HG03159 (cell line): ENCODE measurements at regions not wholly inside any gene's neighbourhood (a gene's known extent, or its start where the extent isn't known, plus 50 kb on each side); places are given as distances from the start of the nearest gene placed in this dataset.

ENCODE experiments used
- ATAC-seq: cut with Tn5 transposase; IDR thresholded peaks from one replicate; pipeline ENCODE4 v1.9.1; 2021; ENCODE audit warnings: mild to moderate bottlenecking, moderate library complexity; ENCODE audit not compliant: unreplicated experiment

- no peak for ATAC-seq
Measured at GRCh38 chr7:41148521-41148951, 554.4 kb downstream of the INHBA start.

DNA sequence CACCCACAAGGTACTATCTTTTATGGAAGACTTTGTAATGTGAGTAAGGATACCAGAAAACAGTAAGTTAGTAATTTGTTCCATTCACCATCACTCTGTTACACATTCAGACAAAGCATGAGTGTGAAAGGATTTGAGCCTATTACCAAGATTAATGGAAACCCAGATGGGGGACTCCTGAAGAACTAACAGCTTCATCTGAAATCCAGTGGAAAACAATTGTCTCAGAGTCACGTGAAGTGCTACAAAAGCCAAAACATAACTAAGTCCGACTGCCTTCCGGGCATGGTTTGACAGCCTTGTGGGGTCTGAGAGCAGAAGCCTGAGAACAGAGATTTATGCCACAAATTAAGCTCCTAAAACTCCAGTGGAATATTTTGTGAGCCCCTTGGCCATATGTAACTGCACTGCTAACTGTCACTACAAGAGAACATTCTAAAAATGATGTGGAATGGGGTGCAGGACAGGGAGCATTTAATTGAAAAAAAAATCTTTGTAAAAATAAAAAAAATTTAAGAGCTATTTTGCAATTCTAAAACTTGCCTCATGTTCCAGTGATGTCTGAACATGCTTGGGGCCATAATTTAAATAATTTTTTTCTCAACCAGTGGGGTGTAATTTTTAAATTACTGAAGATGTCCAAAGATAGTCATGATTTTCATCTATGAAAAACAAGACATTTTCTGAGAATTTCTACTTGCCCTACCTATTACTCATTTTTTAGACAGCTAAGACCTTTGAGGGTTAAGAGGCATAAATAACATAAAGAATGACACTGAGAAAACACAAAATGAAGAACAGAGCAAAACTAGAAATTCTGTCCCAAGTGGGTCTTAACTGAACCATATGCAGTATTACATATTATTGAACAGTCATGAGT, 555.0 kb downstream of the INHBA start:
- ATAC-seq = no peak

GRCh38 chr7:41146429-41146828, 556.5 kb downstream of the INHBA start:
- no peak for ATAC-seq

- no peak for ATAC-seq
Measured at GRCh38 chr7:41145656-41146055, 557.2 kb downstream of the INHBA start.

DNA sequence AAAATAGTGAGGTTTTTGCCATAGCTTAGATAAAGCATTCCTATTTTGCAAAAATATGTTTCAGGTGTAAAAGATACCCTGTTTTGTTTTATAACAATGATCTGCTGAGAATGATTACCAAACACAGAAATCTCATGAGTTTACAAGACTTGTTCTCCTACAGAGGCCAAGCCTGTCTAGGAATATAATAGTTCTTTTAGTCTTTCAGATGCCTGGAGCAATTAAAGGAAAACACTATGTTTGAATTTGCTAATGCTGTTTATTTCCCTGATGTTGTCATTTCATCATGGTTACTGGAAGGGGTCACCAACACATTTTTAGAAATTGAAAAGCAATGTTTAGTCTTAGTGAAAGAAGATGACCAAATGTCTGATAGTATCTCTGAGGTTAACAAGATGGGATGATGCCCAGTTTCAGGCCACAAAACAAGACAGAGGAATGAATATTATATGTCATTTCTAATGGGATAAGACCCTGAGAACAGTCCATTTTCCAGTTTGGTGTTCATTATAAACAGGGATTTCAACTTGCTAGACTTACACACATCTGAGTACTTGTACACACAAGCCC, 559.9 kb downstream of the INHBA start:
- ATAC-seq = no peak

DNA sequence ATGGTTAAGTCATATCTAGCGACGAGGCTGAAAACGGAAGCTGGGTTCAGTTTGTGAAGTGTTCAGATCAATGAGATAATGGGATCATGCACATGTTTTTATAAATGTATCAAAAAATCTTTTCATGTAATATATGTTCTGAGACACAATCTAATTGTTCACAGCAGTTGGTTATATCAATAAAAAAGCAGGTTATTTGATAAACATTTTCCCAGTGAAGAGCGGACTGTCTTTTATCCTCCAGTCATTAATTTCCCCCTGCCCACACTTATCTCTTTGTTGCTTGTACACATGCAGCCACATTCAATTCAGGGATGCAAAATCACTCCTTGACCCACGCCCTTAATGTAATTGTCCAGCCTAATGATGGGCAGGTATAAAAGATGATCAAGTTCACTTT, 563.1 kb downstream of the INHBA start:
- ATAC-seq = no peak

DNA sequence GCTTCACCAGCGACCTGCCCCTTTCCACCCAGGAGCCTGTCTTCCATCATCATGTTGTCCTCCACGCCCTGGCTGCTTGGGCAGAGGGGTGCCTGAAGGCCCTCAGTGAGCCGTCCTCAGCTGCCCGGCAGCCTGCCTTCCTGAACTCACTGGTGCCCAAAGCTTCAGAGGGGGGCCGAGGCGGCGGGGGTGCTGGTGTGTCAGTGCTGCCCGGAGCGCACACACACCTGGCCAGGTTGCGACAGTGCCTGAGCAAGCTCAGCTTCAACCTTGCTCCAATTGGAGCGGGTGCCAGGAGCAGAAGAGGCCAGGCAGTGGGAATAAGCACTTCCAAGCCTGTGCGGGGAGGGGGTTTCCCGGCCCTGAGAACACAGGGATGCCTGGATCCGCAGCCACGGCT, 566.3 kb downstream of the INHBA start:
- no peak for ATAC-seq

DNA sequence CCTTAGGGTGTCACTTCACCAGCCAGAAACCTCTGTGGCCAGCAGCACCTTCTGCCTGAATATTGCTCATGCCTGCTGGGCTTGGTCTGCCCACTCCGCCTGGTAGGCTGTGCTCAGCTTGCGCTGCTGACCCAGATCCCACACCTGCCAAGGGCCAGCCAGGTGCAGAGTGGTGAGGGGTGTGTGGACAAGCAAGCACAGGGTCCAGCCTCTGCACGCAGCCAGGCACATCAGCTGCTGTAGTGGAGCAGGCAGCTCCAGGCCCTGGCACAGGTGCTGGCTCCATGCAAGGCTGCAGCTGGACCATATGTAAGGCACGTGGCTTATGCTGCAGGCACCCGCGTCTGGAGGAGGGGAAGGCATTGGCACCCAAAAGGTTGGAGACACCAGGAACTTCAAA, 567.4 kb downstream of the INHBA start:
- ATAC-seq = no peak

DNA sequence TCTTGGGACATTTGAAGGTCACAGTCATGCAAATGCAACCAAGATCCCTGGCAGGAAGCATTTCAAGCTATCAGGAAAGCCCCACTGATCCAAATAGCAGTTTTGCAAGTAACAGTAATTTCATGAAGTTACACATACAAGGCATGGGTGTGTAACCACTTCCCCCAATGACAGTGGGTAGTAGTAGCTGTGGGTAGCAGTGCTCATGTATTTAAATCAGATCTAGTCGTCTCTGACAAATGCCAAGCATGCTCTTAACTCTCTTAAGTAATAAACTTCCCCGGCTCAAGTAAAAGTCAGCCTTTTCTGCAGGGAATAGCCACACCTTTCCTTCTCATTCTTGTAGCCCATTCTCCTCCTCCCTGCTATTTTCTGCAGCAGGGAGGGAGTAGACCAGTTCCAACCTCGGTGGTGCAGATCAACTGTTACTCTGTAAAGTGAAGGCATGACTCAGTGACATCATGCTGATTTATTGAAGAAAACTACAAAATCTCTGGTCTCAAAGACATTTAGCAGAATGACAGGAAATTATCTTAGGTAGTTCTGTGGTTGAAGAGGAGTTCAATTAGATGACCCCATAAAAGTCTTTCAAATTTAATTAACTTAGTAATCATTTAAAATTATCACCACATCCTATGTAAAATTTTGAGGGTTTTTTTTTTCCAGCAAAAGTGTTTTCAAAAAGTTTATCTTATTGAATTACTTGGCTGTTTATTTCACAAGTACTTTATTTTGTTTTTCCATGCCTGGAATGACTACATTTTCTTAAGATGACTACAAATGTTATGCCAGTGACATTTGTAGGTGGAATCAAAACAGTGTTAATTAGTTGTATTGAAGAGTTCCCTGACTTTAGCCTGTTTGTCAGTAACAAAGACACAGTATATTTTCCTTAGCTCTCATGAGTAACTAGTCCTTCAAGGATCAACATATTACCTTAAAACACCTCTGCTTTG, 568.3 kb downstream of the INHBA start:
- peak; percentile 84 for ATAC-seq

GRCh38 chr7:41133690-41134299, 569.1 kb downstream of the INHBA start:
- ATAC-seq = peak; percentile 29

GRCh38 chr7:41131956-41132355, 570.9 kb downstream of the INHBA start:
- no peak for ATAC-seq

DNA sequence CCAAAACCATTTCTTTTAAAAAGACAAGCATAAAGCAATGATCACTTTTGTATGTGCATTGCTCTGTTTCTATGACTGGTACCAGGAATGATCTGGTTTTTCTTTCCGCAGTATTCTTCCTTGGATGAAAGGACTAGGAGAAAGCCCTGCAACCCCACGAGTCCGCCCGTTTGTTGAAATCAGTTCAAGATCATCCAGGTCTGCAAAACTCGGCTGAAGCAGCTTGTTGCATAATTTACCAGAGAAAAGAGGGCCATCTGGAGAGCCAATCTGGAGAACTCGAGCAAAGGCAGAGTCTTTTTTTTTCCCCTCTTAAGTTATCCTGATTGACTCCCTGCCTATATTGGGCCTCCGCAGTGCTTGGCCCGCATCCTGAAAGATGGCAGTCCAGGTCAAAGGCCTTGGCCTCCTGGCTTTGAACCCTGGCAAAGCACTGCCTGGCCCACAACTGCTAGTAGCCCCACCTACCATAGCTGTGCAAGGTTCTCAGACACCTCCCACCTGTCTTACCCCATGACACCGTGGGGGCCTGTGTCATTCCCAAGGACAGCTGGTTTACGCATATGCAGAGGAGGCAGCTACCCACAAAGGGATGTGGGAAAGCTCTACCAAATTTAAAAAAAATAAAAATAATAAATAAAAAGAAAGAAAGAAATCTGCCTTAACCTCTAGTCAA, 572.2 kb downstream of the INHBA start:
- no peak for ATAC-seq

DNA sequence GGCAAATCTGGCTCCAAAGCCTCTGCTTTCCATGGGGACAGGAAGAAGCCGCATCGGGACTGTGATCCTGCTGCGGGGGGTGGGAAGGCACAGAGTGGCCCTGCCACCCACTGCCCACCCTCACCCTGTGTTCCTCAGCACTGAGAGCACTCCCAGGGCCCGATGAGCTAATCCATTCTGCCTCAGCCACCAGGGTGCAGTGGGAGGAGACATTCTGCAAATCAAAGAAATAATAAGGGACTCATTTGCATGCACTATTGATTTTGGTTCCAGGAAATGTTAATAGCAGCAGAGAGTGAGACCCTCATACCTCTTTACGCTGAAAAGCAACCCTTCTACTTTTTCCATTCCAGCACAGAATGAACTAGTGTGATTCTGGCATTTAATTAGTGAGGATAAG, 572.8 kb downstream of the INHBA start:
- no peak for ATAC-seq

- no peak for ATAC-seq
Measured at GRCh38 chr7:41125343-41125742, 577.5 kb downstream of the INHBA start.

DNA sequence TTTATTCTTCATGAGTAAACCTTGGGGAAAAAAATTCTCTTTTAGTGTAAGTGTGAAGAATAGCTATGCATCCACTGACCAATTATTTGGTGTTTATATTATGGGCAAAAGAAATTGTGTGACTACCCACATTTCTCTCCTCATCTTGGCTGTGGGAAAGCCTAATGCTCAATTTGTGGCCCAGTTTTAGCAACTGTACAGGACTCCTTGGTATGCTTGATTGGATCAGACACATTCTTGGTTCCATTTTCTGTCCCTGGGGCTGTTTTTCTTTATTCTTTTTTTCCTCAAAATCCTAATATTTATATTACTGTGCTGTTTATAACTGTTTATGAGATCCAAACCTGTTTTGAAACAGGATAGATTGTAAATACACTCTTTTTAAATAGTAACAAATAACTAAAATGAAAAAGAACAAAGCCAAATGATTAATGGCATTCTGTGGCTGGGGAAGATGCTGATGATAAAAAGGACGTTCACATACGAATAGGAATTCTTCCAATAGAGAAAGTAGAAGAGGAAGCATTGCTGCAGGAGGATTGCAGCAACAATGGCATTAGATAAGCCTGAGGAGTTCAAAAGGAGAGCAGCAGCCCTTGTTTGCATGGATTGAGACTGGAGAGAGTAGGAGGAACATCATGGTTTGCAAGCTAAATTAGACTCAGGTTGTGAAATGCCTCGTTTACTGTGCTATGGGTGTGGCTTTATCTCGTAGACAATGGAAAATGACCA, 580.5 kb downstream of the INHBA start:
- no peak for ATAC-seq

DNA sequence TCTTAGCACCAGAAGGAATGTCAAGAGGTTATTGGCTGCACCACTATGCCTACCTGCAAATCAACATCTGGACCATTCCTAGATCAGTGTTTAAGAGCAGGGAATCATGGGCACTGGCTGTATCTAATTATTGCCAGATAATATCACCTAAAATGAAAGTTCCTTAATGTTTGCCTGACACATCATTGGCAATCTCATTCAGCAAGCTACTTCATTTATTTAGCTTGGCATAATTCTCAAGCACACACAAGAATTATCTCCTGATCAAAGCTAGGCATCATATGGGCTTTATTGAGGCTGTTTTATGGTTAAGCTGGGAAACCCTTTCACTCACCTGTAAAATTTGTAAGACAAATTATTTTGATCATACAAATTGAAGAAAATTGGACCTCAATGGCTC, 581.7 kb downstream of the INHBA start:
- no peak for ATAC-seq

DNA sequence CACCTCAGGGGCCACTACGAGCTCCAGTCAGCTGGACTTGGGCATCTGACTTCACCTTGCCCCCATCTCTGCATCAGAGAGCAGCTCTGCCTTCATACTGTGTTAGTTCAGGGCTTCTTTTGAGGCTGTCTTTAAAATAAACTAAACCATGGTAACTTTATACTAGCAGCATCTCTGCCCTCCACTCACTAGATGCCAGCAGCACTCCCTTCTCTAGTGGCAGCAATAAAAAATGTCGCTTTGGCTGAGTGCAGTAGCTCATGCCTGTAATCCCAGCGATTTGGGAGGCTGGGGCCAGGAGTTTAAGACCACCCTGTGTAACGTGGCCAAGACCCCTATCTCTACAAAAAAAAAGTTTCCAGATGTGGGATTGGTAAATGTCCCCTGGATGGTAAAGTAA, 584.4 kb downstream of the INHBA start:
- ATAC-seq = no peak

GRCh38 chr7:41117431-41117830, 585.5 kb downstream of the INHBA start:
- no peak for ATAC-seq

- ATAC-seq = no peak
Measured at GRCh38 chr7:41116817-41117216, 586.1 kb downstream of the INHBA start.

GRCh38 chr7:41116337-41116736, 586.6 kb downstream of the INHBA start:
- ATAC-seq = no peak
